ENCODE measurements at regions not wholly inside any gene's neighbourhood (a gene's known extent, or its start where the extent isn't known, plus 50 kb on each side); places are given as distances from the start of the nearest gene placed in this dataset.

DNA sequence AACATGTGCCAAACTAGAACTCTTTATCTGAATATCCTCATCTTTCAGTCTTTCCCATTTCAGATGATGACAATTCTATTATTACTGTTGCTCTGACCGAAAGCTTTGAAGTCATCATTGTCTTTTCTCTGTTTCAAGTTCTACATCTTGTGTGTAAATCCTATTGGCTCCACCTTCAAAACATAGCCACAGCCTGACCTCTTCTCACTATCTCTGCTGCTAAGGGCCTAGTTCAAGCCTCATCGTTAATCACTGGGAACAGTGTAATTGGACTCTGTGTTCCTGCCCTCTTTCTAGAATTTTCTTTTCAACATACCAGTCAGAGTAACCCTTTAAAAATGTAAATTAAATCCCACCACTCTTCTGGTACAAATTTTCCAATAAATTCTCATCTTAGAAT is 105.1 kb downstream of the OXSM start:
- Histone ChIP-seq H3K27ac (no peak overlapping the region), H3K9me3 (no peaks in the 10 kb centered on the region)
- intact Hi-C loops (cut with DNase I): no loop called here

DNA sequence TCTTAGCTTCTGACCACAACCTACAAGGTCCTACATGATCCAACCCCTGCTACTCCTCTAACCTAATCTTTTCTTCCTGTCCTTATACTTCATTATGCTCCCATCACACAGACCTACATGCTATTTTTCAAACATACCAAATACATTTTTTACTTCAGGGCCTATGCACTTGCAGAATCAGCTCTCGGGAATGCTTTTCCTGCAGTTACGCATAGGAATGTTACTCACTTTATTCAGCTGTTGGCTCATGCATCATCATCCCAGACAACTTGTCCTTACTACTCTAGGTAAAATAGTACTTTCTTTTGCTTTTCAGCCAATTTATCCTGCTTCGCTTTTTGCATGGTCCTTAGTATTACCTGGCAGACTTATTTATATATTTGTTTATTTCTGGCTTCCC is 105.6 kb downstream of the OXSM start:
- Histone ChIP-seq H3K9me3 (no peaks in the 10 kb centered on the region), H3K4me3 (no peak overlapping the region), H3K36me3 (no peaks in the 10 kb centered on the region), H3K27me3 (no peaks in the 10 kb centered on the region), H3K27ac (no peak overlapping the region), H3K4me1 (no peaks in the 10 kb centered on the region)
- intact Hi-C loops (cut with DNase I): no loop called here
- TF ChIP-seq POLR2A (IDR thresholded peaks at IDR 0.05) (no peak), POLR2AphosphoS5 (IDR thresholded peaks at IDR 0.05; ENCODE audit: insufficient read depth in 1 of 2, low read depth in 1 of 2) (no peak)
- TF ChIP-seq, protein P1, sequence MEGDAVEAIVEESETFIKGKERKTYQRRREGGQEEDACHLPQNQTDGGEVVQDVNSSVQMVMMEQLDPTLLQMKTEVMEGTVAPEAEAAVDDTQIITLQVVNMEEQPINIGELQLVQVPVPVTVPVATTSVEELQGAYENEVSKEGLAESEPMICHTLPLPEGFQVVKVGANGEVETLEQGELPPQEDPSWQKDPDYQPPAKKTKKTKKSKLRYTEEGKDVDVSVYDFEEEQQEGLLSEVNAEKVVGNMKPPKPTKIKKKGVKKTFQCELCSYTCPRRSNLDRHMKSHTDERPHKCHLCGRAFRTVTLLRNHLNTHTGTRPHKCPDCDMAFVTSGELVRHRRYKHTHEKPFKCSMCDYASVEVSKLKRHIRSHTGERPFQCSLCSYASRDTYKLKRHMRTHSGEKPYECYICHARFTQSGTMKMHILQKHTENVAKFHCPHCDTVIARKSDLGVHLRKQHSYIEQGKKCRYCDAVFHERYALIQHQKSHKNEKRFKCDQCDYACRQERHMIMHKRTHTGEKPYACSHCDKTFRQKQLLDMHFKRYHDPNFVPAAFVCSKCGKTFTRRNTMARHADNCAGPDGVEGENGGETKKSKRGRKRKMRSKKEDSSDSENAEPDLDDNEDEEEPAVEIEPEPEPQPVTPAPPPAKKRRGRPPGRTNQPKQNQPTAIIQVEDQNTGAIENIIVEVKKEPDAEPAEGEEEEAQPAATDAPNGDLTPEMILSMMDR (IDR thresholded peaks at IDR 0.05): no peak
- DNase-seq (ENCODE audit: extremely low spot score in 2 of 2): no peak

More for the DNA sequence above, 105.1 kb downstream of the OXSM start:
- H3K4me1 ChIP-seq: no peaks in the 10 kb centered on the region
- no peak for DNase-seq (ENCODE audit: extremely low spot score in 2 of 2)
- no peak for TF ChIP-seq POLR2A (IDR thresholded peaks at IDR 0.05)
- TF ChIP-seq, protein P1 (IDR thresholded peaks at IDR 0.05): no peak
- no peak for TF ChIP-seq POLR2AphosphoS5 (IDR thresholded peaks at IDR 0.05; ENCODE audit: insufficient read depth in 1 of 2, low read depth in 1 of 2)
- no peak overlapping the region for H3K4me3 ChIP-seq
- H3K27me3 ChIP-seq: no peaks in the 10 kb centered on the region
- H3K36me3 ChIP-seq: no peaks in the 10 kb centered on the region

DNA sequence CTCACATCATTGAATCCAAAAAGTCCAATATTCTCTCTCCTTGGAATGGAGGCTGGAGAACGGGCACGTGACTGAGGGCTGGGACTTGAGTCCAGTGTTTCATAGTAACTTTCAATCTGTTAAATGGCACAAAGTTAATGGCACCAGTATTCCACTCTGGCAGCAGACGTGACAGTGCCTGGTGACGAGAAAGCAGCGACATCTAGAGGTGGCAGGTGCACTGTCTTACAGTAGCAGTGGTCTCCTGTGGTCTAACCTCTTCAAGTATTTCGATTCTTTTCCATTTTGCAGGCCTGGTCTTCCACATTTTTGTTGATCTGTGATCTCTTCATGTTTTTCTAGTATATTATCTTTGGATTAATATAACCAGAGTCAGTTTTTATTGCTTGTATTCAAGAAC is 107.1 kb downstream of the OXSM start:
- intact Hi-C loops (cut with DNase I): no loop called here
- no peaks in the 10 kb centered on the region for H3K36me3 ChIP-seq
- no peak for DNase-seq (ENCODE audit: extremely low spot score in 2 of 2)
- no peaks in the 10 kb centered on the region for H3K9me3 ChIP-seq
- no peak overlapping the region for H3K4me3 ChIP-seq
- no peaks in the 10 kb centered on the region for H3K4me1 ChIP-seq
- H3K27ac ChIP-seq: no peak overlapping the region
- TF ChIP-seq POLR2AphosphoS5 (IDR thresholded peaks at IDR 0.05; ENCODE audit: insufficient read depth in 1 of 2, low read depth in 1 of 2): no peak
- TF ChIP-seq, protein P1 (IDR thresholded peaks at IDR 0.05): no peak
- no peak for TF ChIP-seq POLR2A (IDR thresholded peaks at IDR 0.05)
- H3K27me3 ChIP-seq: no peaks in the 10 kb centered on the region

DNA sequence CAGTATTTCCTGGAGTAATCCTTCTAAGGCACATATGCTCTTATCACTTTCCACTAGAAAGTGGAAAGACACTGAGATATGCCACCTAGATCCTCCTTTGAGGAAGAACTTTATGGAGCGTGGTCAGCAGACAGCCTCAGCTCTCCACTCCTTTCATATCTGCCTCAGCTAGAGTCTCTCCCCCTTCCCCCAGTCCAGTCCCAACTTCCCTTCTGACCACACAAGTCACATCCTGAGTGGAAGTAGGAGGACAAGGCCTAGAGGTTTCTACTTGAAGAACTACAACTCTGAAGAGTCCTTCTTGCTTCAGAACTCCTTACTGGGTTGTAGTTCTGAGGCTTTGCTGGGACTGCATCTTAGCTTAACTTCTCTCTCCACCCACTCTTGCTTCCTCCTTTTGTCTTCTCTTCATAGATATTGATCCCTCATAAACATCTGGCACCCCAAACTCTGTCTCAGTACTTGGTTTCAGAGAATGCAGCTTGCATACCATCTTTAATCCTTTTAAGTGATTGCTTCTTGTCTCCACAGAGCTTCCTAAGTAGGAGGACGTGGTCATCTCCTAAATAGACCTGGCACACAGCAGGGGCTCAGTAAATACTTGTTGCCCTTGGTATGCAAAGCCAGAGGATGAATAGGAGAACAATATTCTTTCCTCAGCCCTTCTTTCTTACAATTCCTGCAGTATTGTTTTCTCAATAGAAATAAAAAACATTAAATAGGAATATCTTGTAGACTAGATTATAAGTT is 109.6 kb downstream of the OXSM start:
- Histone ChIP-seq H3K27ac (no peak overlapping the region), H3K9me3 (no peaks in the 10 kb centered on the region), H3K36me3 (no peaks in the 10 kb centered on the region), H3K4me3 (no peak overlapping the region), H3K4me1 (no peaks in the 10 kb centered on the region), H3K27me3 (no peaks in the 10 kb centered on the region)
- intact Hi-C loops (cut with DNase I): no loop called here
- no peak for TF ChIP-seq POLR2AphosphoS5 (IDR thresholded peaks at IDR 0.05; ENCODE audit: insufficient read depth in 1 of 2, low read depth in 1 of 2)
- no peak for TF ChIP-seq POLR2A (IDR thresholded peaks at IDR 0.05)
- DNase-seq (ENCODE audit: extremely low spot score in 2 of 2): no peak

DNA sequence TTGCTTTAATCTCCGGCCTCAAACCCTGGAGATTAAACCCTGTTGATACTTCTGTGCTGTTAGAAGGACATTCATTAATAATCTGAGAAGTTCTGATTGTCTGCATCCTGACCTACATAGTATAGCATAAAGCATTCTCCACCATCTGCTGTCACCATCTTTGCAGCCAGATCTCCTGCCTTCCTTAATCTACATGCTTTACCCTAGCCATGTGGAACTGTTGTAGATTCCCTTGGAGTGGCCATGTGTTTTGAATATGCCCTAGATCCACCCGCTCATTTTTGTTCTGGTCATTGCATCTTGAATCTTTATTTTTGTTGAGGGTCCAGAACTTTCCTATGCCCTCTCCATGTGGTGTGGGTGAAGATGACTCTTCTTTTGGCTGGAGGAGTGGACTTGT is 110.3 kb downstream of the OXSM start:
- Histone ChIP-seq H3K27me3 (no peaks in the 10 kb centered on the region), H3K4me3 (no peak overlapping the region), H3K9me3 (no peaks in the 10 kb centered on the region), H3K4me1 (no peaks in the 10 kb centered on the region), H3K36me3 (no peaks in the 10 kb centered on the region), H3K27ac (no peak overlapping the region)
- intact Hi-C loops (cut with DNase I): no loop called here
- no peak for DNase-seq (ENCODE audit: extremely low spot score in 2 of 2)
- TF ChIP-seq POLR2AphosphoS5 (IDR thresholded peaks at IDR 0.05; ENCODE audit: insufficient read depth in 1 of 2, low read depth in 1 of 2) (no peak), POLR2A (IDR thresholded peaks at IDR 0.05) (no peak)
- TF ChIP-seq, protein P1 (IDR thresholded peaks at IDR 0.05): no peak

Measured in vagina (tissue), 2 donors.